ENCODE measurements at regions not wholly inside any gene's neighbourhood (a gene's known extent, or its start where the extent isn't known, plus 50 kb on each side); places are given as distances from the start of the nearest gene placed in this dataset.

DNA sequence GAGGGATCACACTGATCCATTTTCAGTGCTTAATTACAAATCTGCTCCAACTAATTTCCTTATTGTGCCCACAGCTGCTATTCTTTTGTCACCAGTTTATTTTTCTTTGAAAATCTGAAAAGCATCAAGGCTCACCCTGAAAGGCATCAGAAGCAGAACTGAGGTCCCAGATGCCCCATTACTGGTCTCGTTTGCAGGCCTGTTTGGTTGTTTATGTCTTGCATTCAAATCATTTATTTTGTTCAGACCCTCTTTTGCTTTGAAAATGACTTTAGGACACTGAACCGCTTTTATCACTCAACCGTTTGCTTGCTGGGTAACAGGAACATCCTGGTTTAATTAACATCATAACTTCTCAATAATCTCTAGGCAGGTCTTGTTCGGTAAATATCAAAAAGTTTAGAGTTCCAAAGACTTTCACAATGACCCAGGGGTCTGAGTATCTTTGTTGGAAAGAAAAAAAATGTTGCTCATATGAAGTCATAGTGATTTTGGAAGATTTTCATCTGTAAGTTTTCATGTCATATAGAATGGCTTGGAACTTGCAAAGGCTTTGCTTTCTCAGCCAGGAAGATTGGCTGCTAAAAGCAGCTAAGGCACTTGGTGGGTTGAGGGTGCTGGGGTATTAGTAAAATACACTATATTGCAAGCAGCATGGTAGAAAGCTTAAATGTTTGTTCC is 398.3 kb upstream of the NPVF start:
- TF ChIP-seq, protein P1, sequence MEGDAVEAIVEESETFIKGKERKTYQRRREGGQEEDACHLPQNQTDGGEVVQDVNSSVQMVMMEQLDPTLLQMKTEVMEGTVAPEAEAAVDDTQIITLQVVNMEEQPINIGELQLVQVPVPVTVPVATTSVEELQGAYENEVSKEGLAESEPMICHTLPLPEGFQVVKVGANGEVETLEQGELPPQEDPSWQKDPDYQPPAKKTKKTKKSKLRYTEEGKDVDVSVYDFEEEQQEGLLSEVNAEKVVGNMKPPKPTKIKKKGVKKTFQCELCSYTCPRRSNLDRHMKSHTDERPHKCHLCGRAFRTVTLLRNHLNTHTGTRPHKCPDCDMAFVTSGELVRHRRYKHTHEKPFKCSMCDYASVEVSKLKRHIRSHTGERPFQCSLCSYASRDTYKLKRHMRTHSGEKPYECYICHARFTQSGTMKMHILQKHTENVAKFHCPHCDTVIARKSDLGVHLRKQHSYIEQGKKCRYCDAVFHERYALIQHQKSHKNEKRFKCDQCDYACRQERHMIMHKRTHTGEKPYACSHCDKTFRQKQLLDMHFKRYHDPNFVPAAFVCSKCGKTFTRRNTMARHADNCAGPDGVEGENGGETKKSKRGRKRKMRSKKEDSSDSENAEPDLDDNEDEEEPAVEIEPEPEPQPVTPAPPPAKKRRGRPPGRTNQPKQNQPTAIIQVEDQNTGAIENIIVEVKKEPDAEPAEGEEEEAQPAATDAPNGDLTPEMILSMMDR (IDR thresholded peaks at IDR 0.05; ENCODE audit: borderline replicate concordance, extremely low read depth, low read length, poor library complexity, severe bottlenecking): no peak
- no peak for TF ChIP-seq EZH2 (IDR thresholded peaks at IDR 0.05; ENCODE audit: borderline replicate concordance, low read depth, low read length, severe bottlenecking)
